HG03139 (cell line): ENCODE measurements at regions not wholly inside any gene's neighbourhood (a gene's known extent, or its start where the extent isn't known, plus 50 kb on each side); places are given as distances from the start of the nearest gene placed in this dataset.

Source experiments
- ATAC-seq: cut with Tn5 transposase; IDR thresholded peaks from one replicate; pipeline ENCODE4 v1.9.1; 2021; ENCODE audit not compliant: unreplicated experiment

DNA sequence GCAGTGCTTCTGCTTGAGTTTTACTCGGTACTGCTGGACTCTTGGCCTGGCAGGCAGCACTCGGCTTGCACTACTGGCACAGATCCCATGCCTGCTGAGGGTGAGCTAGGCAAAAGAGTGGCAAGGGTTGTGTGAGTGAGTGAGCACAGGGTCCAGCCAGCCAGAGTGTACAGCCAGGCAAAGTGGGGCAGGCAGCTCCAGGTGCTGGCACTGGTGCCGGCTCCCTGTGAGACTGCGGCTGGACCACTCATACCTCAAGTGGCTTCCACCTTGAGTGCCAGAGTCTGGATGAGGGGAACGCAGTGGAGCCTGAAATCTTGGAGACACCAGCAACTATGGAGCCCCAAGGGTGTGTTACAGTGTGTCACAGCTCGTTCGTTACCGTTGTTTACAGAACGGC, 1451.9 kb upstream of the AGA start:
- ATAC-seq = no peak

DNA sequence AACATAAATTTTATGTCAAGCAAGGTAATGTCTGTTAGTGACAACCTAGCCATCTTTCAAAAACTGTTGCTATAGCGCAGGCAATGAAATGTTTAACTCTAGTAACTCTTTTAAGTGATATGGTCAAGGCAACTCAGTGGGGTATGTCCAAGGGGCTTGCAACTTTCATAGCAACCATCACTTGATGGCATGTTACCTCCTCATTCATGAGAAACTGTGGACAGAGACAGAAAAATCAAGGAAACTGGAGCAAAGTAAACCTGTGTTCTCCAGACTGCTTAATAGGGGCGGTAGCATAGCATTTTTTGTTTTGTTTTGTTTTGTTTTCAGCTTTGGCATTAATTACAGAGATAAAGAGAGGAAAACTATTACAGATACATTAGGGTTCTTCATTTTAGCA, 1456.8 kb upstream of the AGA start:
- ATAC-seq = no peak

DNA sequence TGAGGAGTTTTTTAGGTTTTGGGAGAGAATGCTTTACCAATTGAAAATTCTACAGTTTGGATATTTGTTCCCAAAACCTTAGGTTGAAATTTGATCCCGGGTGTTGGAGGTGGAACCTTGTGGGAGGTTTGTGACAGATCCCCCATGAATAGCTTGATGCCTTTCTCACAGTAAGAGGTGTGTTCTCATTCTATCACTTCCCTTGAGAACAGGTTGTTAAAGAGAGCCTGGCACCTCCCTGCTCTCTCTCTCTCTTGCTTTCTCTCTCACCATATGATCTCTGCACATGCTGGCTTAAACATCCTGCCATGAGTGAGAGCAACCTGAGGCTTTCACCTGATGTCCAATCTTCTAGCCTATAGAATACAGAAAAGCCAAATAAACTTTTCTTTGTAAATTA, 1475.5 kb upstream of the AGA start:
- ATAC-seq = no peak

DNA sequence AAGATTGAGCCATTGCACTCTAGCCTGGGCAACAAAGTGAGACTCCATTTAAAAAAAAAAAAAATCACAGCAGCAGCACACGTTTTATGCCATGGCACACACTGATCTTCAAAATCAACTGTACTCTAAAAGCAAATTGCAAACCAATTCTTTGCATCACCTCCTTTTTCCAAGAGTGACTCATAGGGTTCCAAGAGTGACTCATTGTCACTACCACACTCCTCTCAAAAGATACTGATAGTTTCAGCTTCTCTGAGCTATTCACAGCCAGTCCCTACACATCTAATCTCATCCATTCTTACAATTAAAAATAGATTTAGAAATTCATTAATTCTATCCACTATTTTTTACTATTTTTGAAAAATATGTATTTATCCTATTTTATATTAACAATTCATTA, 1494.9 kb upstream of the AGA start:
- no peak for ATAC-seq

DNA sequence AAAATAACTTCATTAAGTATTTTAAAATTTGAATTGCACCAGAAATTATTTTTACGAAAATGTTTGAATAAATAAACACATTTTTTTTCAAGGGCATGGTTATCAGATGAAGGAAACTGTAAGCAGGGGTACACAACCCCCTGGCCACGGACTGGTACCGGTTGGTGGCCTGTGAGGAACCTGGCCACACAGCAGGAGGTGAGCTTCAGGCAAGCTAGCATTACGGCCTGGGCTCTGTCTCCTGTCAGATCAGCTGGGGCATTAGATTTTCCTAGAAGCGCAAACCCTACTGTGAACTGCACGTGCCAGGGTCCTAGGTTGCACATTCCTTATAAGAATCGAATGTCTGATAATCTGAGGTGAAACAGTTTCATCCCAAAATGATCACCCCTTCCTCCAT, 1499.7 kb upstream of the AGA start:
- ATAC-seq = no peak

DNA sequence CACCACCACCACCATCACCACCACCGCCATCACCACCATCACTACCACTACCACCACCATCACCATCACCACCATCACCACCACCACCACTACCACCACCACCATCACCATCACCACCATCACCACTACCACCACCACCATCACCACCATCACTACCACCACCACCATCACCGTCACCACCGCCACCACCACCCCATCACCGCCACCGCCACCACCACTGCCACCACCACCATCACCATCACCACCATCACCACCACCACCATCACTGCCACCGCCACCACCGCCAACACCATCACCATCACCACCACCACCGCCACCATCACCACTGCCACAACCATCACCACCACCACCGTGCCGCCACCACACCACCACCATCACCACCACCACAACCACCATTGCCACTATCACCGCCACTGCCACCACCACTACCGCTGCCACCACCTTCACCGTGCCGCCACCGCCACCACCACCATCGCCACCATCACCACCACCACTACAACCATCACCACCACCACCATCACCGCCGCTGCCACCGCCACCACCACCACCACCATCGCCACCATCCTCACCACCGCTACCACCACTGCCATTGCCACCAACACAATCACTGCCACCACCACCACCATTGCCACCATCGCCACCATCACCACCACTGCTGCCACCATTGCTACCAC, 1511.3 kb upstream of the AGA start:
- ATAC-seq = no peak

DNA sequence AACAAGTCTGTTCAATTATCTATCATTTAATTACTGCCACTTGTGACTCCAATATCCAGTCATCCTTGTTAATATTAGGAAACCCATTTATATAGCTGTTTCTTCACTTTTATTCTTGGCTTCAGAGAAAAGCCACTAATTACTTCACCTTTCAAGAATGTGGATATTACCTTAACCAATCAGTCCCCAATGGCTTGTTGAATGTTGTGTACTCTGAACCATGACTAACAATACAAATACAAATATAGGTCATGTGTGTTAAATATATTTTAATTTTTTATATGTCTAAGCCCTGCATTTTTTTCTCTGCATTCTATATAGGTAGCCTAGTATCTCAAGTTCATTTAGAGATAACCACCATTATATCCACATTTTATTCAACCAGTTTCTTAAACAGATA, 1513.4 kb upstream of the AGA start:
- ATAC-seq = no peak

DNA sequence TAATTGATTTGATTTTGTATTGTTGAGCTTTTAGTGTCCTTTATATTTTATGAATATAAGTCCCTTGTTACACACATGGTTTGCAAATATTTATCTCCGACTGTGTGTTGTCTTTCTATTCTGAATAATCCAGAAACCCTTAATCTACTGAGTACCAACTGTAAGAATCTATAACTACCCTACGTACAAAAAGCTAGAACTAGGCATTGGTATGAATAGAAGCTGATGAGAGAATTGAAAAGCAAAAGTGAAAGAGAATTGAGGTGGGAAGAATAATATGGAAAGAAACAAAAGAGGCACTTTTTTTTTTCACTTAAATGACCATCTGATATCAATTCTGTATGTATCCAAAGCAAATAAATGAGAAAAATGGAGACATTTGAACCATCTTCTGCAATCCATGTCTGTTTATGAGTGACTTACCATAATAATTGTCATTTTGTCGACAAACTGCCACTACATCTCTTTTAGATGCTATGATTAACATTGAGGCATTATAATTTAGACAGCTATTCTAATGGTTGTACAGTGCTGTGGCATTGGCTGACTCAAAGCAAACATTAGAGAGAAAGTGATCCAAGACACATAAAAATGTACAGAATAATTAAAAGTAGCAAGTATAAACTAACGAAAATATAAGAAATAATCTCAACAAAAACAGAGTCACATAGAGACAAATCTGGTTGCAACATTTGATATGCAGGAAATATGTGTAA, 1516.6 kb upstream of the AGA start:
- no peak for ATAC-seq

DNA sequence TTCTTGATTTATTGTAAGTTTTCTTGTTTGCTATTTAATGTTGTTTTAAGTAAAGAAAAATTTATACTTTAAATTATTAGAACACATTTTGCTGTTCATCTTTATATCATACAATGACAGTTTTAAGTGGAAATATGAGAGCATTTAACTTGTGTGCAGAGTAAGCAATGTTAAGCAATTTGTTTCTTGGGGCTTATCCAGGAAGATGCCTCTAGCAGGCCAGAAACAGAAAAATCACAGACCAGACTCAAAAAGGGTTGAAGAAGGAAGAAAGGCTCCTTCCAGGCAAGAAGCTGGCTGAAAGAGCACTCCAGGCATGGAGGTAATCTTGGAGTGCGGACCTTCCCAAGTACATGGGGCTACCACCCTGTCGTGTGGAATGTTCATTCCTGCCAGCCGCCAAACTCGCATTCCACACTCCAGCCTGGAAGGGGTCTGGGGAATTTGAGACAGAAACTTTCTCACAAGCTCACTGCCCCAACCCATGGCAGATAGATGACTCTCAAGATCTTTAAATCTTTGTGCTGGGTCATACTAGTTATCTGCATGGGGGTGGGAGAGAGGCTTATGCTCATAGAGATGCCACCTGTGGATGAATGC, 1521.3 kb upstream of the AGA start:
- no peak for ATAC-seq

DNA sequence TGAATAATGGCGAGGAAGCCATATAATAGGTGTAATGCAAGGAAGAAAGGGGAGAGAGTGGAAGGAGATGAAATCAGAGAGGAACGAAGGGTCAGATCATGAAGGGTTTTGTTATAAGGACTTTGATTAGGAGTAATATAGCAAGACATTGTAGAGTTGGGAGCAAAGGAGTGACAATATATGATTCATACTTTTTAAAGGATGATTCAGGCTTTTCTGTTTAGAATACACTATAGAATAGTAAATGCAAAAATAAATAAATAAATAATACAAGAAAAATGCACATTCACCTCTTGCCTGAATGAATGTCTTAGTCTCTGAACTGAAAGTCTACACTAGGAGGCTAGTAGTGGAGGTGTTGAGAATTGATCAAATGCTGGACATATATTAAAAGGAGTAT, 1524.4 kb upstream of the AGA start:
- ATAC-seq = no peak

DNA sequence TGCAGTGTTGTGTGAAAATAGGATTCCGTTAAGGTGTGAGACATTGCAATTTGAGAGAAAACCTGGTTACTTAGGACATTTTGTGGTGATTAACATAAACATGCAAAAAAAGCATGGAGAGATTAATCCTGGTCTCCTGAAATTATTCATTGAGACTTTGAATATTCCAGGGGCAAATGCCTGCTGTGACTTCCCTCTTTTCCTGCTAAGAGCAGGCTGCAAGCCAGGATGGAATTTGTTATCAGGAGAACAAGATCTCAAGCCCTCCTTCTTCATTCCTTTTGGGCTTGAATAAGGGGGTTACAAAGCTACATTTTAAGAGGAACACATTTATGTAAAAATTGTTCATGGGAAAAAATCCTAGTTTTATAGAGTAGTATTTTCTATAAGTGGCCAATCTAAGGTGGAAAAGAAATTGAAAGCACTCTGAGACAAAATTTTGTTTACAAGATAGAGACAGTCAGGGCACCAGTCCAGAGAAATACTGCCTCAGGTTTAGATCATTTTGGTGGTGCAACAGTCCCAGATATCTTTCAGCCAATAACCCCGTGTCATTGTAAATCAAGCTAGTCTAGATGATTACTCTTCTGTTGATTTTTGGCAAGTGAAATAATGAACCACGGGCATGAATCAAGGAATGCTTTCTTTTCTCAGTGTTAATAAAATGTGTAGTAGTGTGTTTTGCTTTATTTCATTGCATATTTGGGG, 1528.3 kb upstream of the AGA start:
- no peak for ATAC-seq

DNA sequence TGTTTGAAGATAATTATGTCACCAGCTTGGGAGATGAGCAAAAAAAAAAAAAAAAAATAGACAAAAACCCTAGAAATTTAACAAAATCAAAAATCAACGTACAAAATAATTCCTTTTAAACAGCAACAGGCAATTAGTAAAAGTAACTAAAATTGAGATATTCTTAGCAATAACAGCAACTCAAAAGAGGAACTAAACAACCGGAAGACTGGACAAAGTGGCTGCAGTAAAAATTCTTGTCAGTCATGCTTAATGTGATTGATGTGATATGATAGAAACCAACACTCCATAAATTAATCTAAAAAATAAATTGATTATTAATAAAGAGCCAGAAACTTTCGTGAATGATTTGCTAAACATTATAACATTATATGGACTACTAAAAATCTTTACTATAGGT, 1534.6 kb upstream of the AGA start:
- ATAC-seq = no peak

DNA sequence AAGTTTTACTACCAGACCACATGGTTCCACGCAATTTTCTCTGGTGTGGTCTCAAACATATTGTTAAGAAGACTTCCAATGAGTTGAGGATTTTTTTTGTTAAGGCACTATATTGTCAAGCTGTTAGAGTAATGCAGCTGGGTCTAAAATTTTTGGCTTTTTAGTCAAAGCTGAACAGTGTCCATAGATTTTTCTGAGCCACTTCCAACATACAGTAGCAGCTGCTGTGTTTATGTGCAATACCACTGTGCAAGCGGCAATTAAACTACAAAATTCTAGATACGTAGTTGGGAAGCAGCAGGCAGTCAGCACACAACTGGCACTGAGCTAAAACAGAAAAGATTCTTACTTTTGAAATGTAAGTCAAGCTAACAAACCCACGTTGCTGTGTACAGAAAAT, 1551.1 kb upstream of the AGA start:
- no peak for ATAC-seq

DNA sequence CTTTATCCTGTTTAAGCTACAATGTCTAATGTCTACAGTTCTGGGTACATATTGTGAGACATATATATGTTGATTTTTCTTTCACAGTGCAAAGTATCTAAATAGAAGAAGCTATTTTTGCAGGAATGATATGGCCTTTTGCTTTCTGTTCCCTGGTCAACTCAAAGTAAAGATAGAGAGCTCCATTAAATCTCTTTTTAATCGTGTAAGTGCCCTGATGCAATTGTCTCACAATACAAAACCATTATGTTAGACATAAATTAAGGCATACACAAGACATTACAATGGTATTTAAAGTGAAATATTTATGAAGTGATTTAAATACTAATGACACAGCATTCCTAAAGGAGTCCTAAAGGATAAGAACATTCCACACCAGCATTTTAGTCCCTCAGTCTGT, 1559.7 kb upstream of the AGA start:
- no peak for ATAC-seq

DNA sequence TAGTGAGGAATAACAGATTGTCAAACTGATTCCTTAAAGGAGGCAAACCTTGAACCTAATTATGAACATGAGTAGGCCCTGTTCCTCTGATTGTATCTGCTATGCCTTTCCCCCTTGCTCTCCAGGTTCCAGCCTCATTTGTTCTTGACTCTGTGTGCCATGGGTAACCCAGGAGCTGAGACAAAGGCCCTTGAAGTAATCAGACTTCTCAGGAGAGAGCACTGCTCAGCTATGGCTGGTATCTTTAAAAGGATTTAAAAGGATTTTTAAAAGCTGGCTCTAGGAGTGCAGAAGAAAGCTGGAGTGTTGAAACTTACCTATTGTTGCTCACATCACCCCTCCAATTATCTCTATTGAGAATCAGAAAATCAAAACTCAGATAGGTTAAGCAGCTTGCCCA, 1565.5 kb upstream of the AGA start:
- no peak for ATAC-seq

DNA sequence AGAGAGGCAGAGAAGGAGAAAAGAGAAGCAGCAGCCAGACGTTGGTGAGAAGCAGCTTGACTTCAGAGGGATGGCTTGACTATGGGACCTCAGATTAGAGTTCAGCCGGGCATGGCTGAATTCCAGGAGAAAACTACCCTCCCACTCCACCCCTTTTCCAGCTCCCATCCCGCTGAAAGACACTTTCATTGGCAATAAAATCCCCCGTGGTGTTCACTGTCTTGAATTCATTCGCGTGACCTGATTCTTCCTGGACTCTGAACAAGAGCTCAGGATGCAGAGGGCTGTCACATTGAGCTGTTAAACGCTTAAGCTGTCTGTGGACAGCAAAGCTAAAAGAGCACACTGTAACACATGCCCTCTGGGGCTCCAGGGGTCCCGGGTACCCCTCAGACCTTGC, 1575.3 kb upstream of the AGA start:
- no peak for ATAC-seq

DNA sequence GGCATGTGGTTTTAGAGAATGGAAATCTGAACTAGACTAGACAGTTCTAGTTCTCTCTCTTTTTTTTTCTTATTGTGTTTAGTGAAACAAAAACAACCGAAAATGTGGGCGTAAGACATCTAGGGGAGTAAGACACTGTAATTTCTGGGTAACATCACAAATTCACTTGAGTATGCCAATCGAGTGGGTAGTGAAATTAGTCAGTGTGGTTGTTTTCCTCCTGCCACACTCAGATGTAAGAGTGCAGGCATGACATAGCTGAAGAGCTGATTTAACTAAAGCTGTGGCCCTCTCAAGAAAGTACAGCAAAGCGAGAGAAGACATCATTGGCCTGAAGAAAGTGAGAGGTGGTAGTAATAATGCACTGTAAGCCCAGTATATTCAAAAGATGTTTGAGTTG, 1585.3 kb upstream of the AGA start:
- ATAC-seq = no peak

DNA sequence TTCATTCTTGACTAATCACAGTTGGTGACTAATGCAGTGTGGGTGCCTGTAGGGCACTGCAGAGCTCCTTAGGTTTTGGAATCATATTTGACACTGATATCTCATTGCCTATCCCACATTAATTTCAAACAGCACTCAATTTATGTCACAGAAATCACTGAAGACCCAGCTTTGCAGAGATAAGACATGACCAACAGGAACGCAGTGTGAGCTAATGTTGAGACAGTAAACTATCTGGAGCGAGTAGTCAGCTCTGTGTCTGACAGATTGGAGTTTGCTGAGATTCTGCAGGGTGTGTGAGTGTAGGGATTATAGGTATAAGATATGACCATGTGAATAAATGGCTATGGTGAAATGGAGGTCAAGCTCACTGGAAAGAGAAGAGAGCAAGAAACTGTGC, 1586.1 kb upstream of the AGA start:
- no peak for ATAC-seq

DNA sequence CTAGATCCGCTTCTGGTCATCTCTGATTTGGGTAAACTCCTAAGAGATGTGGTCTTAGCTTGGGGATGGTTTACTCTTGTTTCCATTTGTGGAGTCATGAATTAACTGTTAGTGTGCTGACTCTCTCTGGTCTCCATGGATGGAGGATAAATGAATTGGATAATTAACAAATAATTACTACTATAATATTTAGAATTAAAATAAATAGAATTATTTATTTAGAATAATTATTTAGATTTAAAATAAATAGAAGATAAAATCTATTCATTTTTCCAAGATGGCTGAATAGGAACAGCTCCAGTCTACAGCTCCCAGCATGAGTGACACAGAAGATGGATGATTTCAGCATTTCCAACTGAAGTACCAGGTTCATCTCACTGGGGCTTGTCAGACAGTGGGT, 1587.4 kb upstream of the AGA start:
- ATAC-seq = no peak

DNA sequence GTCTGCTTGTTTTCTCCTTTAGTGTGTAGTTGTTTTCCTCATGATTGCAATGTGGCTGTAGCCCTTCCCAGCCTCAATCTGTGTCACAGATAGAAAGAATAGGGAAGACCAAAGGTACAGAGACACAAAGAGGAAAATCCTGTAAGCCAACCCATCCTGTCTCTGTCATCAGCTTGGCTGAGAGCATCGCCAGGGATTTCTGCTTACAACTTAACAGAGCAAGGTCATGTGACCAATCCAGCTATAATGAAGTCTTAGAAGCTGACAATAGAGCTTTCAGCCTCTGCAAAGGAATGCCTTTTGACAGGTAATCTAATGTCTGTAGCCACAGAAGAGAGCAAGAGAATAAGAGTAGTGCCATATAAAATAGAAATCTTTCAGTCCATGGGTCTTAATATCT, 1598.0 kb upstream of the AGA start:
- ATAC-seq = no peak

DNA sequence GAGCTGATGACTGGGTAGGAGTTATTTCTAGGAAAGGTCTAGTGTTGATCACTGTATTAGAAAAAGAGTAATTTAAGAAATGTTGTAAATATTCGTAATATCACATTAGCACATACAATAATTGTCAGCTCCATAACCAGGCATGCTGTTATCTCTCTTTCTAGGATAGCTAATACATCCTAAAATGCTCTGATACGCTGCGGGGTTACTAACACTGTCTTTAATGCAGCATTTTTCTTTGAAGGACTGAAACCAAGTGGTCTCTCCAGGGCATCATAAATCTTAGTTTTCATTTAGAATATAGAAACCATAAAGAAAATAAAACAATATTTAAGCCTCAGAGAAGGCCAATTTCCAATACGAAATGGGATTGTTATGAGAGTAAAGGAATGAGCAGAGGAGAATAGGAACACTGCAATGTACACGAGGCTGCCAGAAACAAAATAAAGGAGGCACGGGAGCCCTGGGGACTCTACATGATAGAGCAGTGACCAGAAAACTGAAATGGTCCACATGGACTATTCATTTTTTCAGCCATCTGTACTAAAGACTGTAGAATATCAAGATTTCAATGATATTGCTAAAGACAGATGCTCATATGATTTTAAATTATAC, 1606.7 kb upstream of the AGA start:
- no peak for ATAC-seq

DNA sequence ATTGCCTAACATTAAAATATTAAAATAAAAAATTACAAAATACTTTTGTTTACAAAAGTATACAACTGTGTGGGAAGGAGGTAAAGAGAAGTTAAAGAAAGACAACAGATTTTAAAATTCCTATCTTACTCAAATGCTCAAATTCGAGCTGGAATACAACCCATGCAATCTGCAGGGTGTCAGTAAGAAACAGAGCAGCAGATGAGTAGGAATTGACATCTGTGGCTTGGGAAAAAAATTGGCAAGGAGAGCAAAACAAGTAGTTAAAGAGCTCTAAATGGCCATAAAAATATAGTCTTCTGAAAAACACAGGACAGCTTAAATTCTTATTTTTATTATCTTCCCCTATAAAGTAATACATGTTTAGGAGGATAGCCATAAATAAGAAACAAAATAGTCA, 1609.0 kb upstream of the AGA start:
- ATAC-seq = no peak
